ENCODE measurements at regions not wholly inside any gene's neighbourhood (a gene's known extent, or its start where the extent isn't known, plus 50 kb on each side); places are given as distances from the start of the nearest gene placed in this dataset.

- ATAC-seq, result no peak
- Histone ChIP-seq H3K27me3 (ENCODE audit: insufficient read depth in 3 of 3, low read length in 2 of 3) (no peaks in the 10 kb centered on the region), H3K27ac (no peak overlapping the region), H3K4me1 (no peaks in the 10 kb centered on the region), H3K4me3 (no peak overlapping the region), H3K36me3 (ENCODE audit: insufficient read depth in 1 of 2, low read depth in 1 of 2) (no peaks in the 10 kb centered on the region), H3K9me3 (no peaks in the 10 kb centered on the region)
- WGBS, 3 donors, result 71 to 81% (median 75%) methylated on average over 8 of the region's 8 CpGs
- intact Hi-C loops (cut with DNase I), result no loop called here
- no peak for DNase-seq
- TF ChIP-seq, protein P1, sequence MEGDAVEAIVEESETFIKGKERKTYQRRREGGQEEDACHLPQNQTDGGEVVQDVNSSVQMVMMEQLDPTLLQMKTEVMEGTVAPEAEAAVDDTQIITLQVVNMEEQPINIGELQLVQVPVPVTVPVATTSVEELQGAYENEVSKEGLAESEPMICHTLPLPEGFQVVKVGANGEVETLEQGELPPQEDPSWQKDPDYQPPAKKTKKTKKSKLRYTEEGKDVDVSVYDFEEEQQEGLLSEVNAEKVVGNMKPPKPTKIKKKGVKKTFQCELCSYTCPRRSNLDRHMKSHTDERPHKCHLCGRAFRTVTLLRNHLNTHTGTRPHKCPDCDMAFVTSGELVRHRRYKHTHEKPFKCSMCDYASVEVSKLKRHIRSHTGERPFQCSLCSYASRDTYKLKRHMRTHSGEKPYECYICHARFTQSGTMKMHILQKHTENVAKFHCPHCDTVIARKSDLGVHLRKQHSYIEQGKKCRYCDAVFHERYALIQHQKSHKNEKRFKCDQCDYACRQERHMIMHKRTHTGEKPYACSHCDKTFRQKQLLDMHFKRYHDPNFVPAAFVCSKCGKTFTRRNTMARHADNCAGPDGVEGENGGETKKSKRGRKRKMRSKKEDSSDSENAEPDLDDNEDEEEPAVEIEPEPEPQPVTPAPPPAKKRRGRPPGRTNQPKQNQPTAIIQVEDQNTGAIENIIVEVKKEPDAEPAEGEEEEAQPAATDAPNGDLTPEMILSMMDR (IDR thresholded peaks at IDR 0.05), result no peak
Observed at GRCh38 chr3:41095702-41096101, 103.6 kb upstream of the CTNNB1 start.

DNA sequence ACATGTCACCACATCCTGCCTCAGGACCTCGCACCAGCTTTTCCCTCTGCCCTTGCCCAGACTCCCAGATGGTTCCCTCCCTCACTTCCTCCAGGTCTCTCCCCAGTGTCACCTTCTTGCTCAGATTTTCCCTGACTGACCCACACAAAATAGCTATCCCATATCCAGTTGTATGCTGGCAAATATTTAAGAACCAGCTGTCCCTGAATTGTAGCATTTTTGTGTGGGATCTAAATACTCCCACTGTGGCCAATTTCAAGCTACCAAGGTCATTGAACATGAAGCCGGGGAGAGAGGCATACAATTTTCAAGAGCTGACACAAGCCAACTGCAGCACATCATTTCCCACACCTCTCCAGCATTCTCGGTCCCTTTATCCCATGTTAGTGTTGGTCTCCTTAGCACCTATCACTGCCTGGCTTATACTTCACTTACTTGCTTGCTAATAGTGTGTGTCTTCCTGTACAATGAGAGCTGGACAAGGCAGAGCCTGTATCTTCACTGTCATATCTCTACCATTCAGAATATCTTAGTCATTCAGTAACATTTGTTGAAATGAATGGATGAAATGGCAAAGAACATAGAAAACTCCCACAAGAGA is 101.3 kb upstream of the CTNNB1 start:
- TF ChIP-seq, protein P1 (IDR thresholded peaks at IDR 0.05), result no peak
- H3K9me3 ChIP-seq, result no peaks in the 10 kb centered on the region
- no peak overlapping the region for H3K27ac ChIP-seq
- 50 to 69% (median 60%) methylated on average over 3 of the region's 3 CpGs for WGBS, 3 donors
- DNase-seq, result no peak
- H3K36me3 ChIP-seq (ENCODE audit: insufficient read depth in 1 of 2, low read depth in 1 of 2), result no peaks in the 10 kb centered on the region
- intact Hi-C loops (cut with DNase I), result no loop called here
- no peak for ATAC-seq
- no peak overlapping the region for H3K4me3 ChIP-seq
- no peaks in the 10 kb centered on the region for H3K27me3 ChIP-seq (ENCODE audit: insufficient read depth in 3 of 3, low read length in 2 of 3)
- no peaks in the 10 kb centered on the region for H3K4me1 ChIP-seq

GRCh38 chr3:41101231-41101630 is 98.1 kb upstream of the CTNNB1 start:
- H3K4me1 ChIP-seq, result no peaks in the 10 kb centered on the region
- 91 to 100% (median 93%) methylated on average over 1 of the region's 1 CpG for WGBS, 3 donors
- H3K27ac ChIP-seq, result no peak overlapping the region

GRCh38 chr3:41102053-41102556 is 97.2 kb upstream of the CTNNB1 start:
- ATAC-seq, result no peak
- H3K27ac ChIP-seq, result no peak overlapping the region
- no peak overlapping the region for H3K4me3 ChIP-seq
- intact Hi-C loops (cut with DNase I), result no loop called here
- no peak for DNase-seq
- H3K9me3 ChIP-seq, result no peaks in the 10 kb centered on the region
- WGBS, 3 donors, result 95 to 97% (median 97%) methylated on average over 5 of the region's 5 CpGs
- no peaks in the 10 kb centered on the region for H3K27me3 ChIP-seq (ENCODE audit: insufficient read depth in 3 of 3, low read length in 2 of 3)
- H3K4me1 ChIP-seq, result no peaks in the 10 kb centered on the region
- TF ChIP-seq, protein P1 (IDR thresholded peaks at IDR 0.05), result no peak
- H3K36me3 ChIP-seq (ENCODE audit: insufficient read depth in 1 of 2, low read depth in 1 of 2), result no peaks in the 10 kb centered on the region

More at GRCh38 chr3:41101231-41101630, 98.1 kb upstream of the CTNNB1 start:
- H3K9me3 ChIP-seq, result no peaks in the 10 kb centered on the region
- H3K4me3 ChIP-seq, result no peak overlapping the region
- TF ChIP-seq, protein P1 (IDR thresholded peaks at IDR 0.05), result no peak
- ATAC-seq, result no peak
- H3K27me3 ChIP-seq (ENCODE audit: insufficient read depth in 3 of 3, low read length in 2 of 3), result no peaks in the 10 kb centered on the region
- no peaks in the 10 kb centered on the region for H3K36me3 ChIP-seq (ENCODE audit: insufficient read depth in 1 of 2, low read depth in 1 of 2)
- DNase-seq, result no peak
- intact Hi-C loops (cut with DNase I), result no loop called here

GRCh38 chr3:41102750-41103149 is 96.6 kb upstream of the CTNNB1 start:
- intact Hi-C loops (cut with DNase I), result no loop called here

More at GRCh38 chr3:41102750-41103149, 96.6 kb upstream of the CTNNB1 start:
- Histone ChIP-seq H3K27me3 (ENCODE audit: insufficient read depth in 3 of 3, low read length in 2 of 3) (no peaks in the 10 kb centered on the region), H3K9me3 (no peaks in the 10 kb centered on the region), H3K27ac (no peak overlapping the region), H3K4me1 (no peaks in the 10 kb centered on the region), H3K36me3 (ENCODE audit: insufficient read depth in 1 of 2, low read depth in 1 of 2) (no peaks in the 10 kb centered on the region), H3K4me3 (no peak overlapping the region)
- 60 to 73% (median 64%) methylated on average over 3 of the region's 3 CpGs for WGBS, 3 donors
- TF ChIP-seq, protein P1 (IDR thresholded peaks at IDR 0.05), result no peak
- ATAC-seq (no peak), DNase-seq (no peak)
